OCI-M2 (cell line): ENCODE measurements at regions not wholly inside any gene's neighbourhood (a gene's known extent, or its start where the extent isn't known, plus 50 kb on each side); places are given as distances from the start of the nearest gene placed in this dataset.

Source experiments
- DNase-seq: peaks from one replicate; lab custom pipeline; 2025; ENCODE audit not compliant: unreplicated experiment; lab: John Stamatoyannopoulos, UW

DNA sequence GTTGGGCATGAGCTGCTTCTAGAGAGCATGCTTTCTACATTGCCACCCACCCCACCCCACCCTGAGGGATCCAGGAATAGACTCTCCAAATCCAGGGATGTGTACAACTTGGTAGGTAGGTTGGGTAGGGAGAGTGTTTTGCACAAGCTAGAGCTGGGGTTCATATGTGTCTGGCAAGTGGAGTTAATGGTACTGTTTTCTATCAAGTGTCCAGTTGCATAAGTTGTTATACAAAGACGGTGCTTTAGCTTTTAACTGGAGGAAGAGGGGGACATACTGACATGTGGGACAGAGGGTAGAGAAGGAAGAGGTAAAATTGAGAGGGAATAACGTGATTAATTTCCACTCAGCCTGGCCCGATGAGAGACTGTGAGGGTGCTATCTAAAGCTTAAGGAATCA lies 51.0 kb upstream of the TNC start:
- no peak for DNase-seq

DNA sequence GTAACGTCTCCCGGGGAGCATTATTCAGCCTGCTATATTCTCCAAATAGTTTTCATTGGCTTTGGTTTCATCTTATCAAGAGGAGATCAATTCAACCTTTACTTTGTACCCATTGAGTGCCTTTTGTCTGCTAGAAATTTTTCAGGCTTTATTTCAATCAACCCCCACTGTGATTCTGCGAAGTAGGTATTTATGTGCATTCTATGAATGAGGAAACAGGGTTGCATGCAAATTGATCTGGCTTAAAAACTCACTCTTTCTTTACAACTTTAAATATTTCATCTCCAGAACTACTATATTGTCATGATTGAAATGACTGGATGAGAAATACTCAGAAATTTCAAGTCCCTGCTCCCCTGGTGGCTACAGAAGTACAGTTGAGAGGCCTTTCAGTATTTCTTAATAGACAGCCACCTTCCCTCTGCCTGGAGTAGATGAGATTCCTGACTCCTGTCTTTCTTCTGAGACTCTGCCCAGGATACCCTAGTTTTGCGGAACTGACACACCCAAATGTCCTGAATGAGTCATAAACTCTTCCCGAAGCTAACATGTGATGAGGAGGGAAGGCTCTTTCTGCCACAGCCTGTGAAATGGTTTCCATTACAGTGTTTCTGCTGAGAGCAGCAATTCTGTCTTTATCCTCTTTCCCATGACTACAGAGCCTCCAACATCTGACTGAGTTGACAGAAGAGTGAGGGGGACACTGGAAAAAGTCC lies 52.6 kb upstream of the TNC start:
- no peak for DNase-seq

DNA sequence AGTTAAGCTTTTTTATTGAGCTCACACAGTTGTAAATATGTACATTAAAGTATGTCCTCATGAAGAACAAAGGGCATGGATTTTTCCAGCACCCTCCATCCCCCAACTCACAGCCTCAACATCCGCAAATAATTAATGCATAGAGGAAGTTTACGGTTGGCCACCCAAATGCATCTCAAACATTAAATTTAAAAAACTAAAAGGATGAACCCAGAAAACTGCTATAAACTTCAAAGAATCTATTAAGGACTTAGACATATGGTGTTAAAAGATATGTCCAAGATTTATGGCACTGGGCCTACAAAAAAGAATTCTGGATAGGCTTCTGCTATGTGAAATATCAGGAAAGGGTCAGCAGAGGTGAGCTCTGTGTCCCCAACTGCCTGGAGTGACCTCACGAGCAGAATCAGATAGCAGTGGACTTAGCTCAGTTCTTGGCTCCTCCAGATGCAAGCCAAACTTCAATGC lies 54.0 kb upstream of the TNC start:
- no peak for DNase-seq

DNA sequence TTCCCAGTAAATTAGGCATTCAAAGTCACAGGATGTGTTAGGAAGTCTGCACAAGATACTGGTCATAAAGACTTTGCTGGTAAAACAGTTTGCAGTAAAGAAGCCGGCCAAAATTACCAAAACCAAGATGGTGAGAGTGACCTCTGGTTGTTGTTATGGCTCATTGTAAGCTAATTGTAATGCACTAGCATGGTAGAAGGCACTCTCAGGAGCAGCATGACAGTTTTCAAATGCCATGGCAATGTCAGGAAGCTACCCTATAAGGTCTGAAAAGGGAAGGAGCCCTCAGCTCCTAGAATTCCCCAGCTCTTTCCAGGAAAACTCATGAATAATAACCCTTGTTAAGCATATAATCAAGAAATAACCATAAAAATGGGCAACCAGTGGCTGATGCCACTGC lies 64.3 kb upstream of the TNC start:
- no peak for DNase-seq

DNA sequence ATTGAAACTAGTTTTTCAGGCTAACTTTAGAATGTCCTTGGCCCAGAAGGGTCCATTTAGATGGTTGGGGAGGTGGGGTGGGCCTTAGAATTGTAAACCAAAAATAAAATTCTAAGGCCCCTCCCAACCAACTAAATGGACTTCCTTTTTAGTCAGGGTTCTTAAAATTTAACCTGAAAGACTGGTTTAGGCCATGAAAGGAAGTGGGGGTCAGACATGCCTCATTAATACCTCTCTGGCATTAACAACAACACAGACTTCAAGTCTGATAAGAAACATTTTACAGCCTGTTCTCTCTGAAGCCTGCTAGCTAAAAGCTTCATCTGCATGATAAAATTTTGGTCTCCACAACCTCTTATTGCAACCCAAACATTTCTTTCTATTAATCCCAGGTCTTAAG lies 65.5 kb upstream of the TNC start:
- DNase-seq, result no peak

DNA sequence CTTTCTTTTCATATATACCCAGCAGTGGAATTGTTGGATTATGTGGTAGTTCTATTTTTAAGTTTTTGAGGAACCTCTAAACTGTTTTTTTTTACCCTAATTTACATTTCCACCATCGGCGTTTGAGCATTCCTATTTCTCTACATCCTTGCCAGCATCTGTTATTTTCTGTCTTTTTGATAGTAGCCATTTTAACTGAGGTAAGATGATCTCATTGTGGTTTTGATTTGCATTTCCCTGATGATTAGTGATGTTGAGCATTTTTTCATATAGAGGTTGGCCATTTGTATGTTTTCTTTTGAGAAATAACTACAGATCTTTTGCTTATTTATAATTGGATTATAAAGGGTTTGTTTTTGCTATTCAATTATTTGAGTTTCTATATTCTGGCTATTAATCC lies 71.7 kb upstream of the TNC start:
- DNase-seq, result no peak

DNA sequence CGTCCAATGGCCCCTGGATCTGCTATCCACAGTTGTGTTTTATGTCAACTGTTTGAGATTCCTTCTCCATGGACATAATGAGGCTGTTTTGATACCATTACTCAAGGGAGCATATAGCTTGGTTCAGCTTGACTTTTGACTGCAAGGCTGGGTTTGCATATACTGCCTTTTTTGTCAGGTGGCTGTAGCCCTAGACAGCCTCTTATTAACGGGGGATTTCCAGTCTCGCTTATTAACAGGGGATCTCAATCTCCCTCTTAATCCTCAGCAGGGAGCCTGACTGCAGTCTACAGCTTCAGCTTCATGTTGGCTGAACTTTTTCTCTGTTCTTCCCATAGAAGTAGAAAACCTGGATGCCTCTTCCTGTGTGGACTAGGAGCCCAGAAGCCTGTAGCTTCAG lies 73.7 kb upstream of the TNC start:
- DNase-seq, result no peak

DNA sequence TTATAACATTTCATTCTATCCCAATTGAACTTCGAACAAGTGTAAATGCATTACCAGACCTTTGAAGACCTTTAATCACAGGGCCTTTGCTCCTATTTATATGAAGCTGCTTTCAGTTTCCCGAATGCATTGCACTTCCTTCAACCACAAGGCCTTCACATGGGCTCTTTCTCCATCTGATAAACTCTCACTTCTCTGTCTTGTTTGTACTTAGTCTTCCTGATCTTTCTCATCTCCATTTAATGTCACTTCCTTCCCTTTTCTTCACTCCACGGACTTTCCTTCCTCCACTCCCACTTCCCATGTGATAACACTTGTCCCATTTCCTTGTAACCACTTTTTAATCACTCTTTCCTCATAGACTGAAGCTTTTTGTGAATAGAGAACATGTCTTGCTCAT lies 74.3 kb upstream of the TNC start:
- DNase-seq, result no peak

DNA sequence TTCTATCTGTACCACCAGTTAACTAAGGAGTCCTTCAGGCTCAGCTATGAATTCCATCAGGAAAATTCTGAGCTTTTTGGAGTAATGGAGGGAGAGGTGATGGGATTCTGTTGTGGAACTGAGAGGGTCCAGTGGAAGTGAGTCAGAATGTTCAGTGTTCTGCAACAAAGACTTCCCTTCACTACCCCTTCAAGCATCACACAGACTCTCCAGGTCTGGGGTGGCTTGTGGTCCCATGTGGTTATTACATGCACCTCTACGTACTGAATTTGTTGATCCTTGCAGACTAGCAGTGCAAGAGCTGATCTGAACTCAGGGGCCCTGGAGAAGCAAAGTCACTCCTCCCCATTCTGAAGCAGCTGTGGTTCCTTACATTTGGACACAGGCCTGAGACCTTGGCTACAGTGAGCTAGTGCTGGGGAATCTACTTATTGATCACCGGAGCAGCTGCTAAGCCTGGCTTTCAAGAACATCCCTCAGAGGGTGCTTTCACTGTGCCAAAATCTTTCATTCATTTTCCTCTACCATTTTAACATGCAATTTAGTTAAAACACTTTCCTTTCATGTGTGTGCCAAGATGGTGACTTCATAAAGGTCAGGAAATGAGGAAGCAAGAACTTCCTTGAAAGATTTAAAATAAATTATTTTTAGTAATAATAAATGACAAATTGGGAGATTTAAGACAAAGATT lies 75.0 kb upstream of the TNC start:
- no peak for DNase-seq

DNA sequence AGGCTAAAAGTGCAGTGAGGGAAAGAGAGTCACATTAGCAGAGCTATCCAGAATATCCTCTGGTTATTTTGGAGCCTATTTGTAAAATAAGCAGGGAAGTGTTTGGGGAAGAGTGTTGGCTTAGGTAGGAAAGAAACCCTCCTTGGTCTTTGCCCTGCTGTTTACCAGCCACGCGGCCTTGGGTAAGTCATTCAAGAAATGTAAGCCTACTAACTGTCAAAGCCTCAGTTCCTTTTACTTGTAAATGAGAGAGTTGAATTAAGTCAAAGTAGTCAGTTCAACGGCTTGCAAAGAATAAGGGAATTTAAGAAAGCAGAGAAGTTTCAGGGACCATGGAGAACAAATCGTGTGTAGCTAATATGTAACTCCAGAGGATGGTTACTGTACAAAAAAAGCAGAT lies 75.8 kb upstream of the TNC start:
- no peak for DNase-seq

DNA sequence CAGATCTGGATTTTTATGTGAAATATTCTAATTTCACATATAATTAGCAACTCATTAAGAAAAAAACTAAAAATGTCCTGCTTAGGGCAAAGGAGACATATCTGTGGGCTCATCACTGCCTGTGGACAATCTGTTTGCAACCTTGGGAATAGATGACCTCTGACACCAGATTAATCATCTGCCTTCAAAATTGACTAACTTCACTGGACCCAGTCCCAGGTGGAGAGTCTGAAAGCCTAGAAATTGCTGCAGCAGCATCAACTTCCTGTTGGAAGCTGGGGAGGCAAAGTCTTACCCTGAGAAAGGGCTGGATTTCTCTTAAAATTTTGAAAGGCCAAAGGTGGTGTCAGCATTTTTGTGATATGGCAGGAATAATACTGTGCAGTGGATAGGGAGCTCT lies 76.3 kb upstream of the TNC start:
- DNase-seq, result no peak

DNA sequence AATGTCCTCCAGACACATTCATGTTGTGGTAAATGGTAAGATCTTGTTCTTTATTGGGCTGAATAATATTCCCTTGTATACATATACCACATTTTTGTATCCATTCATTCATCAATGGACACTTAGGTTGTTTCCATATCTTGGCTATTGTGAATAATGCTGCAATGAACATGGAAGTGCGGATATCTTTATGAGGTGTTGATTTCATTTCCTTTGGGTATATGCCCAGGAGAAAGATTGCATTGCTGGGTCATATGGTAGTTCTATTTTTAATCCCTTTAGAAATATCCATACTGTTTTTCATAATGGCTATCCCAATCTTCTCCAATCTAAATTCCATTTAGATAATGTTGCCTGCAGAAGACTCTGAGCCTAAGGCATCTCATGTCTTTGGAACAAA lies 78.0 kb upstream of the TNC start:
- DNase-seq, result no peak

DNA sequence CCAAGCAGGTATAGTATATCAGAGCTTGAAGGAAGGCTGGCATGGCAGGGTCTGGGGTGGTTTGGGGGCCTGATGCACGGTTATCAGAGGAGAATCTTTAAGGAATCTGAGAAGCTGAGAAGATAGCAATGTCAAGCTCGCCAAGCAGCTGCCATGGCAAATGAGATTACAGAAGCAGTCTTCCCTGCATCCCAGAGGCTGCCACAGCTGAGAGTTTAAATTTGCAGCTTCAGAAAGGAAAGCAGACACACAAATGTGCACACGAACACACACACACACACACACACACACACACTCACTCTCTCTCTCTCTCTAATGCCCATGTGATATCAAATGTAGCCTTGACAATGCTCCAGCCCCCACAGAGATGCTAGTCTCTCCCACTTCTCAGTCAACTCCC lies 79.0 kb upstream of the TNC start:
- no peak for DNase-seq

DNA sequence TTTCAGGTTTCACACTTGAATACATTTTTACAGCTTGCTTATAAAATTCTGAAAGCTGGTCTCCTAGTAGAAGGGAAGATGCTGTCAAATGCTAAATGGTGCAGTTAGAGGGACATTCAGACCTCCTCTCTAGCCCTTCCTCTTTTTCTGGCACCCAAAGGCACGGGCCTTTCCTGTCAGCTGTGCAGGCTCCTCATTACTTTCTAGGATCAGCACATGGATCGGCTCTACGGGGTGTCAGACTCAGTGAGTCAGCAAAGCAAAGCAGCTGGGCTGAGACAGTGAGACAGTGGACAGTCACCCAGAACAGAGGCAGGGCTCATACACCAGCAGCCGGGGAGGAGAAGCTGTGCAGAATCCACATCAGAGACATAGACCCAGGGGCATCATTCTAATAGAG lies 80.0 kb upstream of the TNC start:
- no peak for DNase-seq

DNA sequence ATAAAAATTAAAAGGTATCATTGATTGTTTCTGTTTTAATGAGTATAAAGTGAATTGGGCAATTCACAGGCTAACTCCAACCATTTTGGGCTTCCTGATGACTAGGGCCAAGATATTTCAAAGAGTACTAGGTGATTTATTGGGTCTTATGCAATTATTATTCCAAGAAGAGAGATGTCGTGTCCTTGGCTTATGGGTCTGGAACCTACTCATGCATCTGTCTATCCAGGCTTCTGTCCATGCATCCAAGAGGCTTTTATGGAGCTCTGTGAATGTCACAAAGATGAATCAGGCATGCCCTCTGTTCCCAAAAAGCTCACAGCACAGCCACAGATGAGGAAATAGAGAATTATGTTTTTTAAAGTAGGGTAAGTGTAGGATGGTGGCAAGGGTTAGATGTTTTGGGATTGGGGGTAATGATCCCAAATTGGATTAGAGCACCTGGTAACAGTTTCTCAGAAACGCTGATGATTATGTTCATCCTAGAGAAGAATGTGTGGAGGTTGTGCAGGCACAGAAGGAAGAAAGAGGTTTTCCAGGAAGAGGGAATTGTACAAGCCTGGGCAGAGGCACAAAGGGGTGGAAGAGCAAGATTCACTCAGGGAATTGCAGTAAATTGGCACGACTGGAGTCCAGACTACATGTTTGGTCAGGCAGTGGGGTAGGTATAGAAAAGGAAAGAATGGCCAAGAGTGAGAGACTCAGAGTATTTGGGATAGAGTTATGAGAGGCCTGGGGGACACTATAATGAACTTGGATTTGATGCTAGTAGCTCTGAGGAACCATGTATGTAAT lies 83.0 kb upstream of the TNC start:
- DNase-seq, result no peak

DNA sequence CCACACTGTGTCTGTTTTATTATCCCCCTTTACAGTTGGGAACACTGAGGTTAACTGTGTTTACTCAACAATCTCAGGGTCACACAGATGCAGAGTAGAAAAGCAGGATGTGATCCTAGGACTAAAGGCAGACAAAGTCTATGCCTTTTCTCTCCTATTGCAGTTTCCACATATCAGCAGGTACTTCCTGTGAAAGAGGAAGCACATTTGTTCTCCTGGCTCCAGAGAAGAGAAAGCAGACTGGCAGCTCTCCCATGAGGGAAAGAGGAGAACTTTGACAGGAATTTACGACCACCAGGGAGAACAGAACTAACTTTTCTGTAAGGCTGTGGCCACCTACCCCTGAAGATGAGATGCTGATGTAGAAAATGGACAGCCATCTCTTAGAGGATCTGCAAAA lies 84.2 kb upstream of the TNC start:
- DNase-seq, result no peak

DNA sequence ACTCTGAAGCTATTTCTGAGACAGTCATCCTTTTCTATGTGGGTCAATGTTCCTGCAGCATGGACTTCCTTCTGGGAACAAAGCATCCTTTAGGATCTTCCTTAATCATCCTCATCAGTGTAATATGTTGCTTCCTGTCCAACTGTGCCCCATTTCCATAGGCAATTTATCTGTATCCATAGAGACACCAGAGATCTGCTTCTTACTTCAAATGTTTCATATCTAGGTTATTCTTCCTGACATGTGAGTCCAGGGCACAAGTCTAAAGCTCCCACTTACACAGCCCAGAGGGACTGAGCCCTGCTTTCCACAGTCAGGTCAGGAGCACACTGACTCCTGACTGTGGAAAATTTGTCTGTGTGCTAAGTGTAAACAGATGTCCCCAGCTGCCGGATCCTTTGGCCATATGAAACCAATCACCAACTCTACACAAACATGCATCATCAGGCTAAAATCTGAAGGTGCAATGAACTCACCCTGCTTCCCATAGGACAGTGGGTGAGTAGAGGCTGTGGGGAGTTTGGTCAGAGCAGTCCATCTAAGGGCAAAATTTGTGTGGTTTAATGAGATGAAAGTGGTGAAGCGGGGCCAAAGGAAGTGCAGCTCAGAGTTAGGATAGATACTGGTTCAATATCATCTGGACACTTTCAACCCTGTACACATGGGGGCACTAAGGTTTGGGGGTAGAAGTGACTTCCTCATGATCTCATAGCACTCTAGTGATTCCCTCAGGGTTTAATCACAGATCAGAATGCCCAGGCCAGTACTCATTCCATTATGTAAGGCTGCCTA lies 85.2 kb upstream of the TNC start:
- DNase-seq, result no peak

DNA sequence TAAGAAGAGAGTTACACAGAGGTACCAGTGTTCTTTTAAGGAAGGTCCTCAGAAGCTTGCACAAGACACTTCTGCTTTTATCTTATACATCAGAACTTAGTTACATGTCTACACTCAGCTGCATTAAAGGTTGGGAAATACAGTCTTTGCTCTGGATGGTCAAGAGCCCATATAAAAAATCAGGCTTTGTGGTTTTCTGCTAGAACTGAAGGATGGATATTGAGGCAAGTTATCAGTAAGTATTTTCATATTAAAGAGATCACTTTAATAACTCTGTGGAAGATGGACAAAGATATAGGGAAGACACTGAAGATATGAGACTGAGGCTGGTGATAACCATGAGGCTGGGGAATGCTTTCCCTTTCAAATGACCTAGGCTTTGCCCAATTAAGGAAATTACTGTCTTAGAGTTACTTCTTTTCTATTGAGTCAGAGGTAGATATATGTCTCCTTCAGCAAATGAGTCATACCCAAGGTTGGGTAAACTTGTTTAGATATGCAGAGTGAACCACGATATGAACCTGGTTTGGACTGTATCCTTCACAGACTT lies 87.0 kb upstream of the TNC start:
- no peak for DNase-seq

DNA sequence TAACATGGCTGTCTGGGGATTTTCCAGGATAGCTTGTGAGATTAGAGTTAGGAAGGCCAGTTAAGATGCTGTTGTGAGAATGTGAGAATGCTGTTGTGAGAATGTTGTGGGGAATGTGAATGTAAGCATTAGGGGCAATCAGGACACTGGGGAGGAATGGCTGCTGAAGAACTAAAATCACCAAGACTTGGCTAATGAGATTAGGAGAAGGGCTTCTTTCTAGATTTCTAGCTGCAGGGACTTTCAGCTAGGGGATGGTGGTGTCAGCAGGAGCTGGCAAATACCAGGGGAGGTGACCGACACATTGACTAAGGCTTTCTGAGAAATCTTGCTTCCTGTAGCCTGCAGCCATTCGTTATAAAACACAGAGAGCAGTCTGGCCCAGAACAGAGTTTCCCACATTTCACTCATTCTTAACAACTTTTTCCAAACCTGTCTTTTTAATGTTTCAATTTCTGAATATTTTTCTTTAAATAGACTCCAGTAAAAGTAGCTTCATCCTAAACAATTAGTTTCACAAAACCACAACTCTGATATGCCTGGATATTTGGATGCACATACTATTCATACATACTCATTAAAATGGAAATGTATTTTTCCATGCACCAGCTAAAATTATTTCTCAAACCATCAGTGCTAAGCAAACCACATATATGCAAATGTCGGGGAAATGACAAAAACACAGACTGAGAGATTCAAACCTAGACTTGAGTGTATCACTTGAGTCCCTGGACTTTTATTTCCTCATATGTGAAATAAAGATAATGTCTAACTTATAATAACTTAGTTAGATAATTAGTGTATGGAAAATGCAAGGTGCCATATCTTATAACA lies 89.3 kb upstream of the TNC start:
- no peak for DNase-seq

DNA sequence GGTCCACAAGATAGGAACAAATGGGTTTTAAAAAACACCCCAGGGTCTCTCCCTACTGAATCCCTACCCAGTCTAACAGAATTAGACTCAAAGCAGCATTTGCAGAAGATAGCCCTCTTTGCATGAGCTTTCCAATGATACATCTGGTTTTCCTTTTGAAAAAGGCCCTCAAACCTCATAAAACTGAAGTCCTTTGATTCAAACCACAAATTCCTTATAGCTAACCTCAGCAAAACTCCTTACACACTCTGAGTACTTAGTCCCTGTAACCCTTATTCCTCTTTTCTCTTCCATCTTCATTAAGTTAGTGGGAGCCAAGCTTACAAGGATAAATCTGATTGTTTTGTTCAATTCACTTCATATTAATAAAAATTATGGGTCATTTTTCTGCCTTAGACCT lies 90.5 kb upstream of the TNC start:
- DNase-seq, result no peak
